GM23338 (cell line): ENCODE measurements at regions not wholly inside any gene's neighbourhood (a gene's known extent, or its start where the extent isn't known, plus 50 kb on each side); places are given as distances from the start of the nearest gene placed in this dataset.
"Not testable (repeated sequence)": the region's sequence is repeated elsewhere in the genome, so short reads cannot be mapped to it uniquely, and the experiment has no call there.

ENCODE experiments used
- CREB1 ChIP-seq: fragments of 250-450 bp; sonication (Bioruptor Pico); IDR thresholded peaks from 2 replicates; pipeline ENCODE4 v1.5.0; 2020; ENCODE audit warnings: low read depth, mild to moderate bottlenecking, moderate library complexity
- EZH2 ChIP-seq: fragments of 200-600 bp; sonication (generic); IDR thresholded peaks from one replicate; pipeline ENCODE4 v1.8.0; 2017; ENCODE audit warnings: antibody characterized with exemption, mild to moderate bottlenecking, low read depth; ENCODE audit not compliant: unreplicated experiment
- EZH2phosphoT487 ChIP-seq: fragments of 200-600 bp; sonication (generic); IDR thresholded peaks from one replicate; pipeline ENCODE4 v1.8.1; 2018; ENCODE audit warnings: antibody characterized with exemption; ENCODE audit not compliant: unreplicated experiment
- JUNB ChIP-seq: IDR thresholded peaks from one replicate; pipeline ENCODE4 v1.6.1; 2016; ENCODE audit warnings: antibody characterized with exemption; ENCODE audit not compliant: unreplicated experiment
- NANOG ChIP-seq: IDR thresholded peaks from 2 replicates; pipeline ENCODE4 v1.6.1; 2016; ENCODE audit warnings: antibody characterized with exemption, borderline replicate concordance
- POLR2AphosphoS5 ChIP-seq: IDR thresholded peaks from 2 replicates; pipeline ENCODE4 v1.6.1; 2016; ENCODE audit warnings: antibody characterized with exemption, low read depth
- REST ChIP-seq: IDR thresholded peaks from one replicate; pipeline ENCODE4 v1.6.1; 2018; ENCODE audit warnings: antibody characterized with exemption; ENCODE audit not compliant: unreplicated experiment
- STAT1 ChIP-seq: IDR thresholded peaks from one replicate; pipeline ENCODE4 v1.6.1; 2016; ENCODE audit warnings: antibody characterized with exemption; ENCODE audit not compliant: unreplicated experiment
- ZNF331 ChIP-seq: fragments of 250-450 bp; sonication (Bioruptor Pico); IDR thresholded peaks from 2 replicates; pipeline ENCODE4 v1.5.0; 2020; ENCODE audit warnings: low read depth, mild to moderate bottlenecking, moderate library complexity
- TF ChIP-seq, protein P1 (sequence below), 2 experiments: fragments of 200-600 bp in 1 of 2; sonication (generic) in 1 of 2; conservative IDR thresholded peaks; 2 replicates each; pipeline versions ENCODE4 v1.5.1 to v1.6.1; 2016 to 2017; ENCODE audit warnings: antibody characterized with exemption in 2 of 2, low read depth in 2 of 2, mild to moderate bottlenecking in 2 of 2, moderate library complexity in 1 of 2
- TF ChIP-seq, protein P2 (sequence below): fragments of 250-450 bp; sonication (Bioruptor Pico); IDR thresholded peaks from 2 replicates; pipeline ENCODE4 v1.5.0; 2020; ENCODE audit warnings: mild to moderate bottlenecking, moderate library complexity

GRCh38 chr2:129570812-129571211 is 408.7 kb upstream of the RAB6C start:
- TF ChIP-seq, protein P1, sequence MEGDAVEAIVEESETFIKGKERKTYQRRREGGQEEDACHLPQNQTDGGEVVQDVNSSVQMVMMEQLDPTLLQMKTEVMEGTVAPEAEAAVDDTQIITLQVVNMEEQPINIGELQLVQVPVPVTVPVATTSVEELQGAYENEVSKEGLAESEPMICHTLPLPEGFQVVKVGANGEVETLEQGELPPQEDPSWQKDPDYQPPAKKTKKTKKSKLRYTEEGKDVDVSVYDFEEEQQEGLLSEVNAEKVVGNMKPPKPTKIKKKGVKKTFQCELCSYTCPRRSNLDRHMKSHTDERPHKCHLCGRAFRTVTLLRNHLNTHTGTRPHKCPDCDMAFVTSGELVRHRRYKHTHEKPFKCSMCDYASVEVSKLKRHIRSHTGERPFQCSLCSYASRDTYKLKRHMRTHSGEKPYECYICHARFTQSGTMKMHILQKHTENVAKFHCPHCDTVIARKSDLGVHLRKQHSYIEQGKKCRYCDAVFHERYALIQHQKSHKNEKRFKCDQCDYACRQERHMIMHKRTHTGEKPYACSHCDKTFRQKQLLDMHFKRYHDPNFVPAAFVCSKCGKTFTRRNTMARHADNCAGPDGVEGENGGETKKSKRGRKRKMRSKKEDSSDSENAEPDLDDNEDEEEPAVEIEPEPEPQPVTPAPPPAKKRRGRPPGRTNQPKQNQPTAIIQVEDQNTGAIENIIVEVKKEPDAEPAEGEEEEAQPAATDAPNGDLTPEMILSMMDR (conservative IDR thresholded peaks at IDR 0.05; ENCODE audit: low read depth in 2 of 2) = not testable (repeated sequence)
- not testable (repeated sequence) for TF ChIP-seq POLR2AphosphoS5; CREB1 (CRISPR knock-in tag); EZH2; EZH2phosphoT487; JUNB; REST; ZNF331 (CRISPR knock-in tag); NANOG; STAT1
- TF ChIP-seq, protein P2, sequence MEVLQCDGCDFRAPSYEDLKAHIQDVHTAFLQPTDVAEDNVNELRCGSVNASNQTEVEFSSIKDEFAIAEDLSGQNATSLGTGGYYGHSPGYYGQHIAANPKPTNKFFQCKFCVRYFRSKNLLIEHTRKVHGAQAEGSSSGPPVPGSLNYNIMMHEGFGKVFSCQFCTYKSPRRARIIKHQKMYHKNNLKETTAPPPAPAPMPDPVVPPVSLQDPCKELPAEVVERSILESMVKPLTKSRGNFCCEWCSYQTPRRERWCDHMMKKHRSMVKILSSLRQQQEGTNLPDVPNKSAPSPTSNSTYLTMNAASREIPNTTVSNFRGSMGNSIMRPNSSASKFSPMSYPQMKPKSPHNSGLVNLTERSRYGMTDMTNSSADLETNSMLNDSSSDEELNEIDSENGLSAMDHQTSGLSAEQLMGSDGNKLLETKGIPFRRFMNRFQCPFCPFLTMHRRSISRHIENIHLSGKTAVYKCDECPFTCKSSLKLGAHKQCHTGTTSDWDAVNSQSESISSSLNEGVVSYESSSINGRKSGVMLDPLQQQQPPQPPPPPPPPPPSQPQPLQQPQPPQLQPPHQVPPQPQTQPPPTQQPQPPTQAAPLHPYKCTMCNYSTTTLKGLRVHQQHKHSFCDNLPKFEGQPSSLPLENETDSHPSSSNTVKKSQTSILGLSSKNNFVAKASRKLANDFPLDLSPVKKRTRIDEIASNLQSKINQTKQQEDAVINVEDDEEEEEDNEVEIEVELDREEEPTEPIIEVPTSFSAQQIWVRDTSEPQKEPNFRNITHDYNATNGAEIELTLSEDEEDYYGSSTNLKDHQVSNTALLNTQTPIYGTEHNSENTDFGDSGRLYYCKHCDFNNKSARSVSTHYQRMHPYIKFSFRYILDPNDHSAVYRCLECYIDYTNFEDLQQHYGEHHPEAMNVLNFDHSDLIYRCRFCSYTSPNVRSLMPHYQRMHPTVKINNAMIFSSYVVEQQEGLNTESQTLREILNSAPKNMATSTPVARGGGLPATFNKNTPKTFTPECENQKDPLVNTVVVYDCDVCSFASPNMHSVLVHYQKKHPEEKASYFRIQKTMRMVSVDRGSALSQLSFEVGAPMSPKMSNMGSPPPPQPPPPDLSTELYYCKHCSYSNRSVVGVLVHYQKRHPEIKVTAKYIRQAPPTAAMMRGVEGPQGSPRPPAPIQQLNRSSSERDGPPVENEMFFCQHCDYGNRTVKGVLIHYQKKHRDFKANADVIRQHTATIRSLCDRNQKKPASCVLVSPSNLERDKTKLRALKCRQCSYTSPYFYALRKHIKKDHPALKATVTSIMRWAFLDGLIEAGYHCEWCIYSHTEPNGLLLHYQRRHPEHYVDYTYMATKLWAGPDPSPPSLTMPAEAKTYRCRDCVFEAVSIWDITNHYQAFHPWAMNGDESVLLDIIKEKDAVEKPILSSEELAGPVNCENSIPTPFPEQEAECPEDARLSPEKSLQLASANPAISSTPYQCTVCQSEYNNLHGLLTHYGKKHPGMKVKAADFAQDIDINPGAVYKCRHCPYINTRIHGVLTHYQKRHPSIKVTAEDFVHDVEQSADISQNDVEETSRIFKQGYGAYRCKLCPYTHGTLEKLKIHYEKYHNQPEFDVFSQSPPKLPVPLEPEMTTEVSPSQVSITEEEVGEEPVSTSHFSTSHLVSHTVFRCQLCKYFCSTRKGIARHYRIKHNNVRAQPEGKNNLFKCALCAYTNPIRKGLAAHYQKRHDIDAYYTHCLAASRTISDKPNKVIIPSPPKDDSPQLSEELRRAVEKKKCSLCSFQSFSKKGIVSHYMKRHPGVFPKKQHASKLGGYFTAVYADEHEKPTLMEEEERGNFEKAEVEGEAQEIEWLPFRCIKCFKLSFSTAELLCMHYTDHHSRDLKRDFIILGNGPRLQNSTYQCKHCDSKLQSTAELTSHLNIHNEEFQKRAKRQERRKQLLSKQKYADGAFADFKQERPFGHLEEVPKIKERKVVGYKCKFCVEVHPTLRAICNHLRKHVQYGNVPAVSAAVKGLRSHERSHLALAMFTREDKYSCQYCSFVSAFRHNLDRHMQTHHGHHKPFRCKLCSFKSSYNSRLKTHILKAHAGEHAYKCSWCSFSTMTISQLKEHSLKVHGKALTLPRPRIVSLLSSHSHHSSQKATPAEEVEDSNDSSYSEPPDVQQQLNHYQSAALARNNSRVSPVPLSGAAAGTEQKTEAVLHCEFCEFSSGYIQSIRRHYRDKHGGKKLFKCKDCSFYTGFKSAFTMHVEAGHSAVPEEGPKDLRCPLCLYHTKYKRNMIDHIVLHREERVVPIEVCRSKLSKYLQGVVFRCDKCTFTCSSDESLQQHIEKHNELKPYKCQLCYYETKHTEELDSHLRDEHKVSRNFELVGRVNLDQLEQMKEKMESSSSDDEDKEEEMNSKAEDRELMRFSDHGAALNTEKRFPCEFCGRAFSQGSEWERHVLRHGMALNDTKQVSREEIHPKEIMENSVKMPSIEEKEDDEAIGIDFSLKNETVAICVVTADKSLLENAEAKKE (CRISPR knock-in tag) = not testable (repeated sequence)
